GM13977 (cell line): ENCODE measurements at regions not wholly inside any gene's neighbourhood (a gene's known extent, or its start where the extent isn't known, plus 50 kb on each side); places are given as distances from the start of the nearest gene placed in this dataset.

Source experiments
- DNase-seq: peaks from one replicate; pipeline ENCODE4 v3.0.0; 2012; ENCODE audit warnings: low spot score
- CTCF ChIP-seq: IDR thresholded peaks from 2 replicates; pipeline ENCODE4 v1.5.1; 2012; ENCODE audit warnings: mild to moderate bottlenecking, control low read depth; ENCODE audit not compliant: insufficient read depth; ENCODE audit errors: extremely low read depth, missing control alignments
- in situ Hi-C: fragments of 300-500 bp; cut with MboI; formaldehyde crosslinking; loops from one replicate; pipeline ENCODE4 v1.12.0; 2022; ENCODE audit warnings: low sequenced_read_pairs, low pct_unique_long_range_greater_than_20kb, mixed read lengths, inconsistent platforms; ENCODE audit not compliant: unreplicated experiment

- DNase-seq: no peak
- in situ Hi-C loops: no loop called here
- TF ChIP-seq CTCF: no peak
Observed at GRCh38 chr15:46366360-46367007, 731.7 kb downstream of the SQOR start.

- no peak for DNase-seq
- no peak for TF ChIP-seq CTCF
- in situ Hi-C loops: no loop called here
Observed at GRCh38 chr15:46383978-46384377, 749.1 kb downstream of the SQOR start.

GRCh38 chr15:46386356-46386755 is 751.5 kb downstream of the SQOR start:
- DNase-seq: no peak
- no peak for TF ChIP-seq CTCF
- in situ Hi-C loops: no loop called here

GRCh38 chr15:46389739-46390138 is 754.9 kb downstream of the SQOR start:
- TF ChIP-seq CTCF: no peak
- DNase-seq: no peak
- in situ Hi-C loops: no loop called here

- DNase-seq: no peak
- TF ChIP-seq CTCF: no peak
- in situ Hi-C loops: no loop called here
Observed at GRCh38 chr15:46394463-46394862, 759.6 kb downstream of the SQOR start.

- in situ Hi-C loops: no loop called here
- no peak for DNase-seq
- TF ChIP-seq CTCF: no peak
Observed at GRCh38 chr15:46408312-46408711, 773.5 kb downstream of the SQOR start.
